Mucosa of descending colon (tissue), 3 donors: ENCODE measurements at regions not wholly inside any gene's neighbourhood (a gene's known extent, or its start where the extent isn't known, plus 50 kb on each side); places are given as distances from the start of the nearest gene placed in this dataset.

Experiments
- ATAC-seq: fragments of 200-7000 bp; cut with Tn5 transposase; one replicate; pipeline ENCODE4 v1.9.1; 2020; ENCODE audit warnings: mild to moderate bottlenecking, moderate library complexity
- DNase-seq, 3 donors: peaks; one replicate each; pipeline ENCODE4 v3.0.0-alpha.2; 2020
- H3K36me3 ChIP-seq: fragments of 200-600 bp; one replicate; pipeline ENCODE4 v1.8.0; 2021; ENCODE audit warnings: low read depth, mild to moderate bottlenecking
- H3K4me1 ChIP-seq: fragments of 200-600 bp; one replicate; pipeline ENCODE4 v1.8.0; 2021; ENCODE audit warnings: low read depth, mild to moderate bottlenecking
- H3K4me3 ChIP-seq: fragments of 200-600 bp; one replicate; pipeline ENCODE4 v1.8.0; 2021; ENCODE audit warnings: mild to moderate bottlenecking
- H3K9me3 ChIP-seq: fragments of 200-600 bp; one replicate; pipeline ENCODE4 v1.8.0; 2021; ENCODE audit warnings: mild to moderate bottlenecking
- CTCF ChIP-seq: fragments of 200-600 bp; IDR thresholded peaks from one replicate; pipeline ENCODE4 v1.8.0; 2022; ENCODE audit warnings: antibody characterized with exemption, mild to moderate bottlenecking
- intact Hi-C, 2 donors: fragments of 100-400 bp; cut with DNase I in 1 of 2; cut with micrococcal nuclease in 1 of 2; formaldehyde crosslinking; loops; one replicate each; pipeline versions ENCODE4 v1.11.0 to v1.11.1; 2022; cut with DNase I, micrococcal nuclease
- donor health status: DM: no; HTN: no; CAD: no; lungs with moderate emphysema.
- donor health status: DM: no; HTN: no; CAD: no.
- donor health status: DM: no; HTN: yes; CAD: no.

- Histone ChIP-seq H3K4me1 (no peaks in the 10 kb centered on the region), H3K4me3 (no peak overlapping the region), H3K9me3 (peaks cover 5% of the 10 kb centered on the region), H3K36me3 (no peaks in the 10 kb centered on the region)
- intact Hi-C loops = no loop called here
- ATAC-seq (no peak), DNase-seq (no peak)
- TF ChIP-seq CTCF = no peak
Observed at GRCh38 chr10:75287697-75288096, 51.9 kb upstream of the COMTD1 start.

GRCh38 chr10:75286901-75287300 is 51.1 kb upstream of the COMTD1 start:
- DNase-seq (no peak), ATAC-seq (no peak)
- intact Hi-C loops = no loop called here
- TF ChIP-seq CTCF = no peak
- no peaks in the 10 kb centered on the region for H3K36me3 ChIP-seq
- peaks cover 5% of the 10 kb centered on the region for H3K9me3 ChIP-seq
- no peak overlapping the region for H3K4me3 ChIP-seq
- no peaks in the 10 kb centered on the region for H3K4me1 ChIP-seq
